Gastrocnemius medialis (tissue), 4 donors: ENCODE measurements at regions not wholly inside any gene's neighbourhood (a gene's known extent, or its start where the extent isn't known, plus 50 kb on each side); places are given as distances from the start of the nearest gene placed in this dataset.
"Not testable (repeated sequence)": the region's sequence is repeated elsewhere in the genome, so short reads cannot be mapped to it uniquely, and the experiment has no call there.

Experiments used
- ATAC-seq, 2 donors: fragments of 150-250 bp; one replicate each; pipeline ENCODE4 v1.9.1; 2016
- DNase-seq, 2 donors: peaks; one replicate each; pipeline ENCODE4 v3.0.0-alpha.2; 2019
- H3K27ac ChIP-seq, 4 donors: fragments of 200-600 bp; sonication (generic); 1 replicate in 1 of 4; 2 replicates in 3 of 4; pipeline ENCODE4 v1.5.1; 2016 to 2018; ENCODE audit warnings: mild to moderate bottlenecking in 2 of 4, moderate library complexity in 1 of 4
- H3K27me3 ChIP-seq, 3 donors: fragments of 200-600 bp; sonication (generic) in 2 of 3; 1 replicate in 1 of 3; 2 replicates in 2 of 3; pipeline versions ENCODE4 v1.5.1 to v1.6.0; 2016 to 2019; ENCODE audit warnings: mild to moderate bottlenecking in 1 of 3, moderate library complexity in 1 of 3
- H3K36me3 ChIP-seq, 2 donors: fragments of 200-600 bp; sonication (generic) in 1 of 2; one replicate each; pipeline ENCODE4 v1.5.1; 2017 to 2018
- H3K4me1 ChIP-seq, 2 donors: fragments of 200-600 bp; sonication (generic) in 1 of 2; one replicate each; pipeline ENCODE4 v1.5.1; 2016 to 2017; ENCODE audit warnings: mild to moderate bottlenecking in 2 of 2
- H3K4me3 ChIP-seq, 4 donors: fragments of 200-600 bp; sonication (generic) in 3 of 4; 1 replicate in 1 of 4; 2 replicates in 3 of 4; pipeline ENCODE4 v1.5.1; 2016 to 2019; ENCODE audit warnings: mild to moderate bottlenecking in 2 of 4
- H3K9me3 ChIP-seq, 3 donors: fragments of 200-600 bp; sonication (generic) in 2 of 3; 1 replicate in 1 of 3; 2 replicates in 2 of 3; pipeline ENCODE4 v1.5.1; 2016 to 2019
- POLR2A ChIP-seq, 2 donors: fragments of 450-650 bp; IDR thresholded peaks; one replicate each; pipeline ENCODE4 v1.6.1; 2017; ENCODE audit warnings: antibody characterized with exemption in 2 of 2, mild to moderate bottlenecking in 2 of 2, moderate library complexity in 2 of 2
- in situ Hi-C, 4 donors: fragments of 200-750 bp; cut with MboI; loops; one replicate each; pipeline versions ENCODE4 v1.15.0 to v1.8.0; 2017; ENCODE audit warnings: low sequenced_read_pairs in 4 of 4
- intact Hi-C: fragments of 100-400 bp; cut with DNase I; formaldehyde crosslinking; loops from one replicate; pipeline ENCODE4 v1.15.1; 2023; ENCODE audit warnings: low total_unique reads
- TF ChIP-seq, protein P1 (sequence below), 5 experiments: fragments of 450-650 bp in 3 of 5; fragments of 200-600 bp in 2 of 5; sonication (generic) in 2 of 5; IDR thresholded peaks in 4 of 5; conservative IDR thresholded peaks in 1 of 5; 1 replicate in 4 of 5; 2 replicates in 1 of 5; pipeline ENCODE4 v1.5.1; 2016 to 2019; ENCODE audit warnings: antibody characterized with exemption in 5 of 5, mild to moderate bottlenecking in 3 of 5, moderate library complexity in 3 of 5

DNA sequence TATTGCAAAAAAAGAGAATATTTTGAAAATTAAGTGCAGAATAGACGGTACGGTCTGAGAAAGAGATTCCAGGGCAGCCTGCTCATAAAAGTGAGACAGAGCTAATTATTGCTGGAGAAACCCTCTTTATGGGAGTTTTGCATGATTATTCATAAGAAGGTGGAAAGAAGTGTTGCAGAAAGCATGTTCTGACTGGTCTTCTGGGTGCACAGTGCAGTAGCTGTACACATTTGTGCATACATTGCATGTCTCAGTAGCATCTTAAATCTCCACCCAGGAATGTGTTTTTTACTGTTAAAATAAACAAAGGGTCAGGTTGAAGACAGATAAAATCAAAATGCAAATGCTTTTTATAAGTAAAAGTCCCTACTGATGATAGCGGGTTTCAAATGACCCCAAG is 1813.6 kb upstream of the DEFB115 start:
- no peaks in the 10 kb centered on the region for H3K4me1 ChIP-seq
- ATAC-seq (no peak), DNase-seq (no peak)
- TF ChIP-seq POLR2A (IDR thresholded peaks at IDR 0.05): no peak
- TF ChIP-seq, protein P1, sequence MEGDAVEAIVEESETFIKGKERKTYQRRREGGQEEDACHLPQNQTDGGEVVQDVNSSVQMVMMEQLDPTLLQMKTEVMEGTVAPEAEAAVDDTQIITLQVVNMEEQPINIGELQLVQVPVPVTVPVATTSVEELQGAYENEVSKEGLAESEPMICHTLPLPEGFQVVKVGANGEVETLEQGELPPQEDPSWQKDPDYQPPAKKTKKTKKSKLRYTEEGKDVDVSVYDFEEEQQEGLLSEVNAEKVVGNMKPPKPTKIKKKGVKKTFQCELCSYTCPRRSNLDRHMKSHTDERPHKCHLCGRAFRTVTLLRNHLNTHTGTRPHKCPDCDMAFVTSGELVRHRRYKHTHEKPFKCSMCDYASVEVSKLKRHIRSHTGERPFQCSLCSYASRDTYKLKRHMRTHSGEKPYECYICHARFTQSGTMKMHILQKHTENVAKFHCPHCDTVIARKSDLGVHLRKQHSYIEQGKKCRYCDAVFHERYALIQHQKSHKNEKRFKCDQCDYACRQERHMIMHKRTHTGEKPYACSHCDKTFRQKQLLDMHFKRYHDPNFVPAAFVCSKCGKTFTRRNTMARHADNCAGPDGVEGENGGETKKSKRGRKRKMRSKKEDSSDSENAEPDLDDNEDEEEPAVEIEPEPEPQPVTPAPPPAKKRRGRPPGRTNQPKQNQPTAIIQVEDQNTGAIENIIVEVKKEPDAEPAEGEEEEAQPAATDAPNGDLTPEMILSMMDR (IDR thresholded peaks at IDR 0.05 in 4 of 5, conservative IDR thresholded peaks at IDR 0.05 in 1 of 5): no peak
- H3K36me3 ChIP-seq: no peaks in the 10 kb centered on the region
- H3K27ac ChIP-seq: no peak overlapping the region
- no peak overlapping the region for H3K4me3 ChIP-seq
- peaks cover 0 to 6% (median 0%) of the 10 kb centered on the region in 3 donors for H3K27me3 ChIP-seq
- H3K9me3 ChIP-seq: no peaks in the 10 kb centered on the region
- intact Hi-C loops (no loop called here), in situ Hi-C loops (no loop called here)

DNA sequence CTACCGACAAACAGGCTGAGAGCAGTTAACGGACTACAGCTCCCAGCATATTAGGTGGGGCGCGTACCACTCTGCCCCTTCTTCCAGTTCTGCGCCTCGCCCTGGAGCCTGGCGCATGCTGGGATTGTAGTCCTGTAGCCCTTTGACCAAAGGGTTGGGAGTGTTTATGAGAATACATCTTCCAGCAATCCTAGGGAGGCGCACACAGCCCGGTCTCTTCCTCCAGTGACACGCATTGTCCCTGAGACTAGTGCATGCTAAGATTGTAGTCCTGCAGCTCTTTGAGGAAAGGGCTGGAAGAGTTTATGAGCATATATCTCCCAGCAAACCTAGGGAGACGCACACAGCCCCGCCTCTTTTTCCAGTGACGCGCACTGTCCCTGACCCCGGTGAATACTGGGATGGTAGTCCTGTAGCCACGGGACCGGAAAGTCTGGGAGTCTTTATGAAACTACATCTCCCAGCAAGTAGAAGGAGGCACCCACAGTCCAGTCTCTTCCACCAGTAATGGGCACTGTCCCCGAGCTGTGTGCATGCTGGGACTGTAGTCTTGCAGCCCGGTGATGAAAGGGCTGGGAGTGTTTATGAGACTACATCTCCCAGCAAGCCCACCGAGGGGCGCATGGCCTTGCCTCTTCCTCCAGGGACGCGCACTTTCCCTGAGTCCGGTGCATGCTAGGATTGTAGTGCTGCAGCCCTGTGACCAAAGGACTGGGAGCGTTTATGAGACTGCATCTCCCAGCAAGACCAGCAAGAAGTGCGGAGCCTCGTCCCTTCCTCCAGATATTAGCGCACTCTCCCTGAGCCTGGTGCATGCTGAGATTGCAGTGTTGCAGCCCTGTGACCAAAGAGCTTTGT is 1812.2 kb upstream of the DEFB115 start:
- intact Hi-C loops, H3K36me3 ChIP-seq, H3K4me1 ChIP-seq, H3K27me3 ChIP-seq, H3K9me3 ChIP-seq, in situ Hi-C loops: not testable (repeated sequence)
- ATAC-seq (peak; percentile 87 to 100), DNase-seq (peak; percentile 30 to 85)
- Histone ChIP-seq H3K27ac (peak overlapping the region in 1 of 4 donors; percentile 73), H3K4me3 (peak overlapping the region in 1 of 4 donors; percentile 53)

DNA sequence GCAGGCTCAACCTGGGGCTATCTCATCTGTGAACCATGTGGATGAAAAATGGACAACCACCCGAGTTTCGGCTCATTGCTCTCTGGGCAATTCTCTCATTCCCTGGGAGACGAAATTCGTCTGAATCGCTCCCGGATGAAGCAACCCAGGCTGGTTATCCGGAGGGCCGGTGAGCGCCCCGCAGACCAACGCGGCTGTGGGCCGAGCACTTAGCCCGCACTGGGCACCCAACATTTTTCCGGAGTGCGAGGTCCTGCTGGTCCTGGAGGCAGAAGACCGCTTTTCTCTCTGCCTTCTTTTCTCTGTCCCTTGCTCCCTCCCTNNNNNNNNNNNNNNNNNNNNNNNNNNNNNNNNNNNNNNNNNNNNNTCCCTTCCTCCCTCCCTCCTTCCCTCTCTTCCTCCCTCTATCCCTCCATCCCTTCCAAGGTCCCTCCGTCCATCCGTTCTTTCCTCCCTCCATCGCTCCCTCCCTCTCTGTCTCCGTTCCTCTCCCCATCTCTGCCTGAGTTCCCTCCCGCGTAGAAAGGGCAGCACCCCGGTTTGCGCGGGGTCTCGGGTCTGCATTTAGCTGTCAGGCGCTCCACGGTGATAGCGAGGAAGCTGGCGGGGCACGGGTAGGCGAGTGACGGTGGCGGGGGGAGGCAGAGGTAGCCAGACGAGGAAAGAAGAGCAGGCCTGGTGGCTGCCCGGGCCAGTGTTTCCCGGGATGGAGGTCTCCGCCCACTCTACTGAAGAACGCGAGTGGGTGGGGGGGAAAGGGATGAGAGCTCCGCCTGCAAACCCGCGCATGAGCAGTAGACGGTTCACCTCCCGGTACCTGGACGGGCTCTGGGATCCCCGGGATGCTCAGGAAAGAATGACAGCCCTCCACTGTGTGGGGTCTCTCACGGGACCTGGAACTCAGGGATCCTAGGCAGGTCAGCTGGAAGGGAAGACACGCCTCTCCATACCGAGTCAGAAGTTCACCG is 1809.7 kb upstream of the DEFB115 start:
- DNase-seq, H3K27ac ChIP-seq, H3K4me3 ChIP-seq, H3K36me3 ChIP-seq, H3K27me3 ChIP-seq, in situ Hi-C loops, intact Hi-C loops, H3K4me1 ChIP-seq, H3K9me3 ChIP-seq, ATAC-seq: not testable (repeated sequence)

DNA sequence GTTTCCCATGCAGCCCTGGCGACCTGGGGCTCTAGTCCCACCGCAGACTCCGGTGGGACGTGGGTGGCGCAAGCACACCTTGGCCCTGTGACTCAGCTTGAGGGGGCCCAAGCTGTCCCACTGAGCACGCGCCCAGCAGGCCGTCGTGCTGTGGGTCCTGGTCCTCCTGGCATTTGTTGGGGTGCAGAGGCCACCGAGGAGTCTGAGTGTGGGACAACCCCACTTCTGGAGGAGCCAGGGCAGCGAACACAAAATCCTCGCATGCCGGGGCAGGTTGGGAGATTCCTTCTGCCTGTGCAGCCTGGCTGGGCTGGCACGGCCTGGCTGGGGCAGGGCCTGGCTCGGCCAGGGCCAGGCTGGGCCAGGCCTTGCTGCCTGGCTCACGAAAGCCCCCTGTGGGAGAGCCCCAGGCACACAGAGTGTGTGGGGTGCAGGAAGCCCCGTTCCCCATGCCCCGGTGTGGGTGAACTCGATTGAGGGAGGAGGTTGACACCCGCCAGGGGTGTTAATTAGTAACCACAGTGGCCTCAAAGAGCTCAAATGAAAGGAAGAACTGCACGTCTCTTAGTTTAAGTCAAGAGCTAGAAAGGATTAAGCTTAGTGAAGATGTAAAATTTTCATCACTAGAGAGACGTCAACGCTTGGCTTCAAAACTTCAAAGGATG is 1808.5 kb upstream of the DEFB115 start:
- Histone ChIP-seq H3K9me3 (no peaks in the 10 kb centered on the region), H3K27me3 (peaks cover 0 to 6% (median 0%) of the 10 kb centered on the region in 3 donors), H3K4me1 (no peaks in the 10 kb centered on the region), H3K4me3 (no peak overlapping the region), H3K36me3 (no peaks in the 10 kb centered on the region), H3K27ac (no peak overlapping the region)
- no peak for DNase-seq
- no peak for ATAC-seq
- no peak for TF ChIP-seq POLR2A (IDR thresholded peaks at IDR 0.05)
- TF ChIP-seq, protein P1 (IDR thresholded peaks at IDR 0.05 in 4 of 5, conservative IDR thresholded peaks at IDR 0.05 in 1 of 5): no peak
- in situ Hi-C loops (no loop called here), intact Hi-C loops (no loop called here)

DNA sequence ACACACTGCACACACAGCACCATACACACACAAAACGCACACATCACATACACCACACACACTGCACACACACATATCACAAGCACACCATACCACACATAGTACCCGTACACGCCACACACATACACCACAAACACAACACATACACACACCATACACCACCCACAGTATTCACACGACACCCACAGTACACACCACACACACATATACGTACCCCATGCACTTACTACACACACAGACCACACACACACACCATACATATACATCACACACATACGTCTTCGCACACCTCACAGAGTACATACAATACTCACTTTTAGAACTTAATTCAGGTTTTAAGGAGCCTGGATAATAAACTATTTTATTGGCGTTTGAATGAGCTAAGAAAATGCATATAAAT is 1805.3 kb upstream of the DEFB115 start:
- in situ Hi-C loops: no loop called here
- intact Hi-C loops: no loop called here
- H3K36me3 ChIP-seq: no peaks in the 10 kb centered on the region
- H3K27ac ChIP-seq: no peak overlapping the region
- H3K27me3 ChIP-seq: peaks cover 0 to 4% (median 0%) of the 10 kb centered on the region in 3 donors
- H3K9me3 ChIP-seq: no peaks in the 10 kb centered on the region
- DNase-seq: no peak
- no peak overlapping the region for H3K4me3 ChIP-seq
- ATAC-seq: no peak
- TF ChIP-seq POLR2A (IDR thresholded peaks at IDR 0.05): no peak
- TF ChIP-seq, protein P1 (IDR thresholded peaks at IDR 0.05 in 4 of 5, conservative IDR thresholded peaks at IDR 0.05 in 1 of 5): no peak
- no peaks in the 10 kb centered on the region for H3K4me1 ChIP-seq

DNA sequence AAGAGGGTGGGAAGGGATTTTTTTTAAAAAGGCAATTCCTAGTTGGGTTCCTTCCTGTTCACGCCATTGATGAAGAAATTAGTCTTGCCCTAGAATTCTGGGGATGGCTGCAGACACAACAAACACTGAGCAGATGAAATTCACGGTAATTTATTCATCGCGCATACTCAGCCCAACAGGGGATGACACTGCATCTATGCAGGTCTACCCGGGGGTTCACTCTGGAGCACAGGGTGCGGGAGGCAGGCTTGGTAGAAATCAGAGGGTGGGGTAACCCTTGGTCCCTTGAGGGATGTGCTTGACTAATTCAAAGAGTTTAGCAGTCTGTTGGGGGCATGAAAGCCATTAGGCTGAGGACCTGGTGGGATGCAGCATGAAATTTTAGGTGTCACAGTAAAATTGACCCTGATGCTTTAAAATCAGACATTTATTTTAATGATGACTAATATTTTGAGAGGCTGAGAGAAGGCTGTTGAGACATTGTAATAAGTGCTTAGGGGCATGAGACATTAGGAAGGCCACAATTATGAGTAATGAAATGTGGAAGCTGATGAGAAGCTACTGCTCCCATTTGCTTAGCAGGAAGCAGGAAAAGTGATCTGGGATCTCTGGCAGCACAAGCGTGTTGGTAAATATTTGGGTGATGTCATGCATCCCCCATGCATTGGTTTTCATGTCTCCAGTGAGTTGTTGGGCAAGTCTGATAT is 1800.3 kb upstream of the DEFB115 start:
- in situ Hi-C loops, DNase-seq, H3K27me3 ChIP-seq, H3K4me1 ChIP-seq, intact Hi-C loops, H3K4me3 ChIP-seq, H3K9me3 ChIP-seq, H3K36me3 ChIP-seq, ATAC-seq, H3K27ac ChIP-seq: not testable (repeated sequence)
